GM20000 (cell line): ENCODE measurements at regions not wholly inside any gene's neighbourhood (a gene's known extent, or its start where the extent isn't known, plus 50 kb on each side); places are given as distances from the start of the nearest gene placed in this dataset.

Experiments
- DNase-seq: peaks from one replicate; pipeline ENCODE4 v3.0.0; 2012; ENCODE audit warnings: low spot score
- TF ChIP-seq, protein P1 (sequence below): IDR thresholded peaks from 2 replicates; pipeline ENCODE4 v1.5.1; 2012; ENCODE audit warnings: mild to moderate bottlenecking, control low read depth; ENCODE audit errors: extremely low read depth, missing control alignments

DNA sequence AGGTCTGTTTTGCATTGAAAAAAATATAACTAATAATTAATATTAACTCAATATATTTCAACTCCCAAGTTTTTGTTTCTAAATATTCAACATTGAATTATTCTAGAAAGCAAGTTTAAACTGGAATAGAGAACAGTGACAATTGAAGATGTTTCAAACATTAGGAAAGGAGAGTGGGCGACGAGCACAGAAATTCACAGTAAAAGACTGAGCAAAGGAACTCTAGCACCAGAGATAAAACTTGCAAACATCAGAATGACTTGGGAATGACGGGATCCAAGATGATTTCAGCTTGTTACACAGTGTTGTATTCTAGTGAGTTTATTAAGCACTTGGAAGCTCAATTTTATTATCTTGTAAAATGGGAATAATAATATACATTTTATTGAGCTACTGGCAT, 56.6 kb upstream of the CNTN5 start:
- TF ChIP-seq, protein P1, sequence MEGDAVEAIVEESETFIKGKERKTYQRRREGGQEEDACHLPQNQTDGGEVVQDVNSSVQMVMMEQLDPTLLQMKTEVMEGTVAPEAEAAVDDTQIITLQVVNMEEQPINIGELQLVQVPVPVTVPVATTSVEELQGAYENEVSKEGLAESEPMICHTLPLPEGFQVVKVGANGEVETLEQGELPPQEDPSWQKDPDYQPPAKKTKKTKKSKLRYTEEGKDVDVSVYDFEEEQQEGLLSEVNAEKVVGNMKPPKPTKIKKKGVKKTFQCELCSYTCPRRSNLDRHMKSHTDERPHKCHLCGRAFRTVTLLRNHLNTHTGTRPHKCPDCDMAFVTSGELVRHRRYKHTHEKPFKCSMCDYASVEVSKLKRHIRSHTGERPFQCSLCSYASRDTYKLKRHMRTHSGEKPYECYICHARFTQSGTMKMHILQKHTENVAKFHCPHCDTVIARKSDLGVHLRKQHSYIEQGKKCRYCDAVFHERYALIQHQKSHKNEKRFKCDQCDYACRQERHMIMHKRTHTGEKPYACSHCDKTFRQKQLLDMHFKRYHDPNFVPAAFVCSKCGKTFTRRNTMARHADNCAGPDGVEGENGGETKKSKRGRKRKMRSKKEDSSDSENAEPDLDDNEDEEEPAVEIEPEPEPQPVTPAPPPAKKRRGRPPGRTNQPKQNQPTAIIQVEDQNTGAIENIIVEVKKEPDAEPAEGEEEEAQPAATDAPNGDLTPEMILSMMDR = no peak
- DNase-seq = no peak

DNA sequence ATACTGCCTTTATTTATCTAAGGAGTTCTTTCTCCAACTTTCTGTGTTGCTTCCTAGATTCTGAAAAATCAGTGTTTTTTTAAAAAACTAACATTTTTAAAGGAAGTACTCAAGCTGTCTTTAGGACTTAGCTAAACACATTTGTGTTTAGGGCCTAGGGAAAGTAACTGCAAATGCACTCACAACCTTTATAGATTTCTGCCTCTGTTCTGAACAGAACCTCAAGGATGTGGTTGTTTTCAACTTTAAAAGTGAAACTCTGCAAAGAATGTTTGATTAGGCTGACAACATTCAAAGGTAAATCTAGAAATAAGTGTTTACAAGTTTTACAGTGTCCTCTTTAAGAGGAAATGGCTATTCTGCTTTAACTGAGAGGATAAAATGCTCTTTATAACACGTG, 55.4 kb upstream of the CNTN5 start:
- TF ChIP-seq, protein P1 = no peak

DNA sequence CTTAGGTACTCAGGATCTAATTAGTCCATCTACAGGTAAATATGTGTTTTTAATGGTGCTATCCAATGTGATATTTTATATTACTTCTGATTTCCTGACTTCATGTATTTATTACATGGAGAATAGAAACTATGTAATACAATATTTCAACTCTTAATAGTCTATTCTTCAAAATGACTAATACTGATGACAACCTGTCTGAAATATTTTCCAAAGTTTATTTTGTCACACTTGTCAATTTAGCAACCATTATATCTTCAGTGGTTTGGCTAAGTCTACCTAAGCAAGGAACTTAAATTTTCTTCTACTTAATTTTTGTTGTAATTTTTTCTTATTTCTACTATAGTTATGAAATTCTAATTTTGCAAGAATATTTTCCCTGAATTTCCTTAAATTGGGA, 55.0 kb upstream of the CNTN5 start:
- no peak for DNase-seq
- TF ChIP-seq, protein P1 = no peak

More for the DNA sequence above, 55.4 kb upstream of the CNTN5 start:
- no peak for DNase-seq

DNA sequence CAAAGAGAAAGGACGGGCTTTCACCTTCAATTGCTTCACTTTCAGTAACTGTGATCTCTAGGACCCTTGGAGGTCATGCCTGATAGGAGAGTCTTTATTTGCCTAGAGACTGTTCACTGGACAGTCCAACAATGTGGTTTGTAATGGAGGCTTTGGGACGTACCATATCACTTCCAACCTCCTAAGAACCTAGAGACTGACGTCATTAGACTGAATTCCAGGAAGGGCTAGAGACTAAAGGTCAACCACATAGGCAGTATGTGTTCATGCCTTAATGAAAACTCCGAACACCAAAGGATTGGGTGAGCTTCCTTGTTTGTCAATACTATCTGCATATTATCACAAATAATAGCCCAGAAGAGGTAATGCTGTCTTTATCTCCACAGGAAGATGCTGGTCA, 53.7 kb upstream of the CNTN5 start:
- DNase-seq = no peak
- TF ChIP-seq, protein P1 = no peak
